GM18909 (cell line): ENCODE measurements at regions not wholly inside any gene's neighbourhood (a gene's known extent, or its start where the extent isn't known, plus 50 kb on each side); places are given as distances from the start of the nearest gene placed in this dataset.
A peak's percentile ranks its signal among the peaks of the same experiment; 100 is the strongest.
"Not testable (repeated sequence)": the region's sequence is repeated elsewhere in the genome, so short reads cannot be mapped to it uniquely, and the experiment has no call there.

Experiments used
- ATAC-seq: cut with Tn5 transposase; IDR thresholded peaks from one replicate; pipeline ENCODE4 v1.9.1; 2021; ENCODE audit warnings: mild to moderate bottlenecking; ENCODE audit not compliant: unreplicated experiment, poor library complexity

- ATAC-seq, result no peak
These were observed 968.1 kb downstream of the TAF11L14 start for GRCh38 chr5:18602402-18602801.

GRCh38 chr5:18605186-18605585 lies 970.9 kb downstream of the TAF11L14 start:
- no peak for ATAC-seq

- no peak for ATAC-seq
These were observed 973.3 kb downstream of the TAF11L14 start for GRCh38 chr5:18607570-18607969.

GRCh38 chr5:18617191-18617590 lies 982.9 kb downstream of the TAF11L14 start:
- ATAC-seq, result not testable (repeated sequence)

- ATAC-seq, result no peak
These were observed 996.3 kb downstream of the TAF11L14 start for GRCh38 chr5:18630458-18631045.

- no peak for ATAC-seq
These were observed 1018.4 kb downstream of the TAF11L14 start for GRCh38 chr5:18652404-18653215.

- peak; percentile 90 for ATAC-seq
These were observed 1019.0 kb downstream of the TAF11L14 start for GRCh38 chr5:18653216-18653752.

- no peak for ATAC-seq
These were observed 1026.3 kb downstream of the TAF11L14 start for GRCh38 chr5:18660511-18660910.

GRCh38 chr5:18662231-18662630 lies 1028.0 kb downstream of the TAF11L14 start:
- no peak for ATAC-seq

GRCh38 chr5:18674212-18674611 lies 1040.0 kb downstream of the TAF11L14 start:
- not testable (repeated sequence) for ATAC-seq

GRCh38 chr5:18675041-18675440 lies 1040.8 kb downstream of the TAF11L14 start:
- ATAC-seq, result no peak

GRCh38 chr5:18686253-18686652 lies 1052.0 kb downstream of the TAF11L14 start:
- no peak for ATAC-seq

GRCh38 chr5:18687429-18687828 lies 1053.2 kb downstream of the TAF11L14 start:
- no peak for ATAC-seq

- ATAC-seq, result no peak
These were observed 1065.4 kb downstream of the TAF11L14 start for GRCh38 chr5:18699681-18700080.

GRCh38 chr5:18702821-18703220 lies 1068.6 kb downstream of the TAF11L14 start:
- ATAC-seq, result no peak

- ATAC-seq, result no peak
These were observed 1078.8 kb downstream of the TAF11L14 start for GRCh38 chr5:18712936-18713485.

GRCh38 chr5:18720002-18720401 lies 1085.7 kb downstream of the TAF11L14 start:
- ATAC-seq, result peak; percentile 55

- ATAC-seq, result no peak
These were observed 1098.6 kb downstream of the TAF11L14 start for GRCh38 chr5:18732556-18733479.

GRCh38 chr5:18736051-18736398 lies 1101.8 kb downstream of the TAF11L14 start:
- no peak for ATAC-seq

GRCh38 chr5:18736736-18737135 lies 1102.5 kb downstream of the TAF11L14 start:
- not testable (repeated sequence) for ATAC-seq
